Anterior cingulate cortex (tissue), 58 donors: ENCODE measurements at regions not wholly inside any gene's neighbourhood (a gene's known extent, or its start where the extent isn't known, plus 50 kb on each side); places are given as distances from the start of the nearest gene placed in this dataset.

Experiments
- DNase-seq, 58 donors: peaks; one replicate each; lab custom pipeline; 2025; lab: John Stamatoyannopoulos, UW

DNA sequence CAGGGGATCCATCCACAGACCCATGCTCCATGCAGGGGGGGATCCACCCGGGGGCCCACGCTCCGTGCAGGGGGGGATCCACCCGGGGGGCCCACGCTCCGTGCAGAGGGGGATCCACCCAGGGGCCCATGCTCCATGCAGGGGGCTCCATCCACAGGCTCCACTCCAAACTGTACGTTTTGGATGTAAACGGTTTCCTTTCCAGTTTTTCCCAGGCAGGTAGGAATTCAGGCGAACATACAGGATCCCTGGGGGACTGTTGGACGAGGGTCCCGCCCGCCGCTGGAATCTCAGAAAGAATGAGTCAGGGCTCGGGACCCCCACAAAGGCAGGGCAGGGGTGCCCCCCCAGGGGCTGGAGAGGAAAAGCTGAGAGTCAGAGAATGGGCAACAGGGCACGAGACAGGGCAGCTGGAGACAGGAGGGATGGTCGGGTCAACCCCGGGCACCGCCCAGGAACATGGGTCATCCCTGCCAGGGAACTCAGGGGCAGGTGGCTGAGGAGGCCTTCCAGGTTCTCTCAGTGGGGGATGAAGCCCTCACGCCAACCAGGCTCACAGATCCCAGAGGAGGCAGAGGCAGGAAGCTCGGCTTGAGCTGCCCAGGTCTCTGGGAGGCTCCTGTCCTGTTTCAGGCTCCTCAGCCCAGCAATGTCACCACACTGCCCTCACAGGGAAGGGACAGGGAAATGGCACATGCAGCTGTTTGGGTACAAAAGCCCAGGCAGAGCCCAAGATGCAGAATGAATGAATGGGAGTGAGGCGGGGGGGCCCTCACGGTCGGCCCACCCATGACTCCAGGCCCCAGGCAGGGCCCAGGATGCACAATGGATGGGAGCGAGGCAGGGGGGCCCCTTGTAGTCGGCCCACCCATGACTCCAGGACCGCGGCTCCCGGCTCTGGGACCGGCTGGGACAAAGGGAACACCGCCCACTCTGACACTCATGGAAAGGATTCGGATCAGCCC, 200.2 kb downstream of the BRD1 start:
- peak in 4 of 58 donors; percentile 8 to 26 (median 14) for DNase-seq

DNA sequence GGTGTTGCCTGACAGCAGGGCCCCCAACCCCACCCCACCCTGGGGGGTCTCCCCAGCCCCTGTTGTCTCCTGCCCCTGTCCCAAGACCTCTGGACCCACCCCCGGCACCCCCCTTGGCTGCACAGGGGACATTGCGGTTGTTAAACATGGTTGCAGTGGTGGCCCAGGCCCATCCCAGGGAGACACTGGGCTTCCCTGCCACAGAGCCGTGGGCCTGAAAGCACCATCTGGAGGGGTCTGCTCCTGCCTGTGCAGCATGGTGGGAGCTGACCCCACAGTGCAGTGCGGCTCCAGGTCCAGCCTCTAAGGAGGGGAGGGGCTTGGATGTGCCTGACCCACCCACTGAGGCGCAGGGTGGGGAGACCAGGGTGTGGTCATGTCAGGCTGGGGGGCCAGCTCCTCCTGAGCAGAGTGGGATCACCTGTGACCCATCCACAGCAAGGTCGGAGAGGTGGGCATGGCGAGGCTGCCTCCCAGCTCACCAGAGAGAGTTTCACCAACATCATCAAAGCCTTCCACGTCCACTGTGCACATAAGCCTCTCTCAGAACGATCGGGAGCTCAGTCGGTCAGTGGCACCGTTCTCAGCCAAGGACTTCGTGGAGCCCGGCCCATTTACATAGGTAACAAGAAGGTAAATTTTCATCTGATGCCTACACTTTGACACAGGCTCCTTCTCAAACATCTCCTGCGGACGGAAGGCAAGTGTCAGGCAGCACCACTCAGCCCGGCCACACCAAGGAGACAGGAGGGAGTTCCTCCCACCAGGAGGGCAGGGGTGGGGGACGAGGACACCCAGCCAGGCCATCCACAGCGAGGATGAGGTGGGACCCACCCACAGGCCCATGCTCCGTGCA, 201.1 kb downstream of the BRD1 start:
- DNase-seq: no peak

DNA sequence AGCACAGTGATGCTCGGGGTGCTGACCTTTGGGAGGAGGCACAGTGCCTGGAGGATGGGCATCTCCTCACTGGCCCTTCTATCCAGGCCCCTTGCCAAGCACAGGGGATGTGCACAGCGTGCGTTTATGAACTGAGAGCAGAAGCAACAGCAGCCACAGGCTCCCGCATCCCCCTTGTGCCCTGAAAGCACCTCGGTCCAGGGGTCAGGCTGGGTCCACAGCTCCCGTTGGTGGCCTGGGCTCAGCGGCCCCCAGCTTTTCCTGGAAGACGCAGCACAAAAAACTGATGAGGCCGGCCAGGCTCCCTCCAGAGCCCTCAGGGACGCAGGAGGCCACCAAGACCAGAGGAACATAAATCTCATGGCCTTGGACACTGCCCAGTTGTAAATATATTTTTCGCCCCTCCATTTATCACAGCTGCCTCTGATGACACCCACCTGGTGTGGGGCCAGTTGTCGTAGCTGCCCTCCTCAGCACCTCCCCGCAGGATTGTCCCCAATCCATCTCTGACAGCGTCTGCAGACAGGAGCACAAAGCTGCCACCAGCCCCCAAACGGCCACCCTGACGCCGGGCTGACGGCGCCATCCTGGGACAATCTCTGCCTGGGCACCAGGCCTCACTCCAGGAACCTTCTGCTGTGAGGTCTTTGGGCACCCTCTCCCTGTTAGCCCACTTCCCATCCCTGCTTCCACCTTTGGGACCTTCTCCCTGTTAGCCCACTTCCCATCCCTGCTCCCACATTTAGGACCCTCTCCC, 203.1 kb downstream of the BRD1 start:
- DNase-seq: no peak

DNA sequence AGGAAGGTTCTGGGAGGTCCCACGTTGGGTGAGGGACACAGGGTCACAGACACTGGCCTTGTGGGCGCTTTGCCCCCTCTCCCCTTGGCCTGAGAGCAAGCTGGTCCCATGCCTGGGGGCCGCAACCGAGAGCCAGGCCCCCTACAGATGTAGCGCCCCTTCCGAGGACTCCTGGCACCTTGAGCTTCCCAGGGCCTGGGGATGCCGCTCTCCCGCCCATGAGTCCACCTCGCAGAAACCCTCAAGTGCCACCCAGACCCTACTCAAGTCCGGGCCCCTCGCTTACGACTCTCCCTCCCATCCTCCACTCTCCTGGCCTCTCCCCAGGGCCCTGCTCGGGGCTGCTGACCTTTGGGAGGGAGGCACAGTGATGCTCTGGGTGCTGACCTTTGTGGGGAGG, 204.0 kb downstream of the BRD1 start:
- no peak for DNase-seq

DNA sequence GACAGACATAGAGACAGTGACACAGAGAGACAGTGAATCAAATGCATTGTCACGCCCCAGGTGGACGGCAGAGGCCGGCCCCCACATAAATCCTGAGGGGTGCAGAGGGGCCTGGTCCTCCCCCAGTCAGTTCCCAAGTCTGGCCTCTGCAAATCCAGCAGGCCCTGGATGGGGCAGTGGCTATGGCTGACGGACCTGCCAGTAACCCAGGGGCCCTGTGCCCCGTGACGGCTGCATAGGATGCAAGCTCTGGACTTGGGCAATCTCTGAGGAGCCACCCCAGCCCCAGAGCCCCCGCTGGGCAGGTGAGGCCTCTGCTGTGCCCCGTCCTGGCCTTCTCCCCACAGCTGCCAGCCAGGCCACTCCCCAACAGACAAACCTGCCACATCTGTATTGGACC, 204.5 kb downstream of the BRD1 start:
- DNase-seq: no peak

DNA sequence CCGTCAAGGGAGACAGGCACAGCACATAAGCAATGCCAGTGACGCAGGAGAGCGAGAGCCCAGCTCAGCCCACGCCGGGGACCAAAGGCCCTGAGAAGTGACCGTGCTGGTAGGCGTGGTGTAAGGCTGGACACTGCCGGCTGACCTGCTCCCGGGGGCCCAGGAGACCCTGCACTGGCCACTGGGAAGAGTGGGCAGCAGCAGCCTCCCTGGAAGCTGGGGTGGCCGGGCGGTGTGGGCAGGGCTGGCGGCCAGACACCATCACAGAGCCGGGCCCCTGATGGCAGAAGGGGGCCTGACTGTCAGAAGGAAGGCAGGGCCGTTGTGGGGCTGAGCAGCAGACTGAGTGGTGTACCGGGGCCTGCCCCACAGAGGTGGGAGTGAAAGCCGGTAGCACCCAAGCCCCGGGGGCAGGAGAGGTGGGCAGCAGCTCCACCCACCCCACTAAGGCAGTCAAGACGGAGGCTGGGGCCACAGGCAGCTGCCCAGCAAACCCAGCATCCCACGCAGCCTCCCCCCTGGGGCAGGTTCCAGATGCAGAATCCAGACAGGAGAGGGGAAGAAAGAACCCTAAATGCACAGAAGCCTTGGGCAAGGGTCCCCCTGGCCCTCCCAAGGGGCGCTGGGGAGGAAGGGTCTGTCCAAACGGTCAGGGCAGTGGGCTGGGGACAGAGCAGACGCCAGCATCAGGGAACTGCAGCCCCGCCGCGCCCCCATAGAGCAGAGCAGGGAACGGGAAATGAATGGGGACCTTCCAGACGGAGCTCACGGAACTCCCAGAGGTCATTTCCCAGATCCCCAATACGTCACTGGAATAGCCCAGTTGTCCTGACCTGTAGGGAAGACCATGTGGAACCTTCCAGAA, 205.2 kb downstream of the BRD1 start:
- no peak for DNase-seq

DNA sequence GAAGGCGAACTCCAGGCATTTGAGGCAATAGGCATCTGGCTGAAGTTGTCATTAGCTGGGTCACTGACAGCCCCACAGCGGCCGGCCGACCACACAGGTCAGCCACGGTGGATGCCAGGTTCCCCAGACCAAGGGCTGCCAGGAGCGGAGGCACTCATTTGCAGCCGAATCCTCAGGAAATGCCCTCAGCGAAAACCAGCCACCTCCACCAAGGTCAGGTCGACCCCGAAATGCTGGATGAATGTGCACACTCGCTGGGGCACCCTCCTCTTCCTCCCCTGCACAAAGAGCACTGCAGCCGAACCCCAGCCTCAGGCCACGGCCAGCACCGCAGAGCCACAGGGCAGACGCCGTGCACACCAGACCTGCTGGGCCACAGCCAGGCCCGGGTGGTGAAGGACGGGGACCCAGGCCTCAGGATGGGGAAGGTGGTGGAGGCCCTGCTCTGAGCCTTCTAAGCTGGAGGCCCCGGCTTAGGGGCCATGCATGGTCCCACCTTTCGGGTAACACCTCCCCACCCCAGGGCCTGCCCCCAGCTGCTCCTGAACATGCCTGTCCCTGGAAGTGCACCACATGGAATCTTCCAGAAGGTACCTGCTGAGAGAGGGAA, 206.0 kb downstream of the BRD1 start:
- no peak for DNase-seq

DNA sequence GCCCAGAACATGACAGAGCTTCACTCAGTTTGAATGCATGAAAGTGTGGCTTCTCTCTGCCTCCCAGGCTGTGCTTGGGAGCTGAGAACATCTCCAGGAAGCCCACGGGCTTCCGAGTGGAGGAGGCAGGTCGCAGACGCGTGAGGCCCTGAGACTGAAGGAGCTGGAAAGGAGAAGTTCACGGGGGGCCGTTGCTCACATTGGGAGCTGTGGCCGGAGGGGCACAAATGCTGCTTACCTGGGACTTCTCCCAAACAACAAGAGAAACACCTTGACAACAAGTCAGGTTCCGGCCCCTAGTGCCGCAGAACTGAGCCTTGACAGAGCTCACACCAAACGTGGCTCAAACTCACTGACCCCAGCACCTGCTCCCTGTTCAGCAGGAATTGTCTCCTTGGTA, 207.0 kb downstream of the BRD1 start:
- no peak for DNase-seq

DNA sequence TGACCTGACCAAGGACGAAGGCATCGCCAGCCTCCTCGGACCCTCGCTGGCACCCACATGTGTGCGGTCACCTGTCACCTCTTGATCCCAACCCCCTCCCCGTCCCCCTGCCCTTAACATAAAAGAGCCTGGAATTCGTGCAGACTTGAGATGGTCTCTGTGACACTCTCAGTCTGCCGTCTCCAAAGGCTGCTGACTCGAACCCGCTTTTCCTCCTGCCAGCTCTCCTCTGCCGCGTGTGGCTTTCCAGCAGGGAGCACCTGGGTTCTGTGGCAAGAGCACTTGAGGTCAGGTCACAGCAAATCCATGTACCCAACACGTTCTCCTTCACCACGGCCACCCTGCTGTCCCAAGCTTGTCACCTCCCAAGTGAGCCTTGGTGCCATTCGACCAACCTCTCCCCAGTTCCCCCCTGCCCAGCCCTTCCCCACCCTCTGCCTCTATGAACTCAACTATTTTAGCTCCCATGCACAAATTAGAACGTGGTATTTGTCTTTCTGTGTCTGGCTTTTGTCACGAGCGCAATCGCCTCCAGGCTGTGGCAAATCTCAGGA, 207.6 kb downstream of the BRD1 start:
- DNase-seq: no peak

DNA sequence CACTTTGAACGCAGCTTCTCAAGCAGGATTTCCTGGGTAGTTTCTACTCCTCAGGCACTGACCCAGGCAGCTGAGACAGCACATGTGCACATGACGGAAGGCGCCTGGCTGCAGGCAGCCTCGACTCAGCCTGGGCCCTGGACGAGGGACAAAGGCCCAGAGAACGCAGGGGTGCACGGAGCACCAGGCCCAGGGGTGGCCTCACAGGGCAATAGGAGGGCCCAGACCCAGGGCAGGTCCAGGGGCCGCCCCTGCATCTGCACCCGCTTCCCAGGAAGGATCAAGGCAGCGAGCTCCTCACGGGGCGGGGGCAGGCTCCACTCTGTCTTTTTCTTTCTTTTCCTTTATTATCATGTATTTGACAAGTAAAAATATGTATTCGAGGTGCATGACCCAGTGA, 208.4 kb downstream of the BRD1 start:
- no peak for DNase-seq

DNA sequence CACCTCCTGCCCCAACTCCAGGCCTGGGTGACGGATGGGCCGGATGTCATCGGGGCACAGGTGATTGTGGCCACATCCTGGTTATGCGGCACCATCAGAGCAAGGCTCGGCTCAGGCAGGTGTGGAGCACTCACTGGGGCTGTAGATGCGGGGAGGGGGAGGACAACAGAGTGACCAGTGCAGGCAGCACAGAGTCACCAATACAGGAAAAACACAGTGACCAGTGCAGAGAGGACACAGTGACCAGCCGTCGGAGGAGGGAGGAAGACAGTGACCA, 209.1 kb downstream of the BRD1 start:
- no peak for DNase-seq

DNA sequence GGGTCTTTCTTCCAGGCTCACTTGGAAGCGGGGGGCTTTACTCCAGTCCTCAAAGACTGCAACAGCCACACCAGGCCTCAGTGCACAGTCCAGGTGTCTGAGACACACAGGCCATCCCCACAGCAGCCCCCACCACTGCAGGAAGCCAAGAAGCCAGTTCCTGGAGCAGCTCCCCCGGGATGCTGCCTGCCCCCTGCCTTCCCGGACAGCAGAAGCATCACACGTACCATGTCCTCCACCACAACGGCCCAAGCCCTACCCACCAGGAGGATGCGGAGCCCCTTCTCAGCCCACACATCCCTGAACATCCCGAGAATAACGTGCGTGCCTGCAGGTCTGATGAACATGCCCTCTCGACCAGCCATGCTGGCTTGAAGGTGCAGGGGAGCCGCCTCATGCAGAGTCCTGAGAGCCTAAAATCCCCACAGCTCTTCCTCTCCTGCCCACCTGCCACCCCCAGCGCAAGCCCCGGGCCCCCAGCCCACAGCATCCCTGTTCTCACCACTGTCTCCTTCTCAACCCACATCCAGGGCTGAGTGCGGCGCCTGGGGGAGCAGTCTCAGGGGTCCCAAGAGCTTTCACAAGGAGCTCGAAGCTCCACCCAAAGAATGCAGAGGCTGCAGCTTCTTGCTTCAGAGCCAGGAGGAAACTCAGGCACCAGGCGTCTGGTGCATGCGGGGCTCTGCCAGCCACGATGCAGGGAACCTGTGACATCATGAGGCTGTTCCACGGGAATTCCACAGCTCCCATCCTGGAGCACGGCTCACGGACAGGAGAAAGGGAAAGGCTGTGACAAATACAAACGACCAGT, 209.6 kb downstream of the BRD1 start:
- no peak for DNase-seq

DNA sequence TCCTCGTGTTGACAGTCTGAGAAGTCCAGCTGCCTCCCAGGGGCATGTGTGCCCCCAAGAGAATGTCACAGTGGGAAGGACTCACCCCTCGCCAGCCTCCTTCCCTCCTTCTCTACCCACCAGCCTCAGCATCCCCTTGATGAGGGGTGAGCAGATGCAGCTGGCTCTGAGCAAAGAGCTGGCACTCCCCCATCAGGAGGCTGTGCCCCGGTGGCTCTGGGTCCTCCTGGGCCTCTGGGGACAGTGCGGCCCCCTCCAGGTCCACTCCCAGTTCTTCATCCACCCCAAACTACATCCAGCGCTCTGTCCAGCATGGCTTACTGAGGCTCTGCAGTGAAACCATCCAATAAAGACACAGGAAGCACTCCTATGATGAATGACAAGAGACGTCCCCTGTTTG, 210.4 kb downstream of the BRD1 start:
- DNase-seq: no peak

DNA sequence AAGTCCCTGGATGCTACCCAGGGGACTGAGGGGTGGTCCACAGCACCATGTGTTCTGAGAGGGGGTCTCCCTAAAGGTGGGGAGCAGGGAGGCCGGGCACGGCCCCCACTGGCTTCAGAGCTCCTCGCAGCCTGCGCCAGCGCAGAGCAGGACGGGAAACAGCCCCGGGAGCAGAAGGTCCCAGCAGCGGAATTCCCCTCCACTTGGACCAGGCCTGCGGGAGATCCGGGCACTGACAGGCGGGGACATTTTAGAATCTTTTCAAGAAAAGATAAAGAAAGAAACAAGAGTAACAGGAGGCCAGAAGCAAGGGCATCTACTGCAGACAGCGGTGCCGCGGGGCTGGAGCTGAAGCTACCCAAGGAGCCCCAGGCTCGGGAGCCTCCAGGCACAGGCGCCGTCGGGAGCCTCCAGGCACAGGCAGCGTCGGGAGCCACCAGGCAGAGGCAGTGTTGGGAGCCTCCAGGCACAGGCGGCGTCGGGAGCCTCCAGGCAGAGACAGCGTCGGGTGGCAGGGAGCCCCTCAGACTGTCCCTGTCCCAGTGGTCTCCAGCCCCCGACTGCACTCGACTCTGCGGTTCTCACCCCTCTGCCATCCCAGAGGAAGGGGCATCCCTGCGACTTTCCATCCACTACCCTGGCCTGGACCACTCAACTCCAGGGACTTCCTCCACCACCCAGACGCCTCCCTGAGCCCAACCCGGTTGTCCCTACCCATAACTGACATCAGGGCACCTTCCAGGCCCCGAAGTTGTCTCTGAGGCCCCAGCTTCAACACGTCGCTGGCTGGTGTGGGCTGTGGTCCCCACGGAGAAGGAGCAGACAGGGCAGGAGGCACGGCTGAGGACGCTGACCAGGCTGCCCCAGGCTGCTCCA, 211.1 kb downstream of the BRD1 start:
- DNase-seq: no peak

DNA sequence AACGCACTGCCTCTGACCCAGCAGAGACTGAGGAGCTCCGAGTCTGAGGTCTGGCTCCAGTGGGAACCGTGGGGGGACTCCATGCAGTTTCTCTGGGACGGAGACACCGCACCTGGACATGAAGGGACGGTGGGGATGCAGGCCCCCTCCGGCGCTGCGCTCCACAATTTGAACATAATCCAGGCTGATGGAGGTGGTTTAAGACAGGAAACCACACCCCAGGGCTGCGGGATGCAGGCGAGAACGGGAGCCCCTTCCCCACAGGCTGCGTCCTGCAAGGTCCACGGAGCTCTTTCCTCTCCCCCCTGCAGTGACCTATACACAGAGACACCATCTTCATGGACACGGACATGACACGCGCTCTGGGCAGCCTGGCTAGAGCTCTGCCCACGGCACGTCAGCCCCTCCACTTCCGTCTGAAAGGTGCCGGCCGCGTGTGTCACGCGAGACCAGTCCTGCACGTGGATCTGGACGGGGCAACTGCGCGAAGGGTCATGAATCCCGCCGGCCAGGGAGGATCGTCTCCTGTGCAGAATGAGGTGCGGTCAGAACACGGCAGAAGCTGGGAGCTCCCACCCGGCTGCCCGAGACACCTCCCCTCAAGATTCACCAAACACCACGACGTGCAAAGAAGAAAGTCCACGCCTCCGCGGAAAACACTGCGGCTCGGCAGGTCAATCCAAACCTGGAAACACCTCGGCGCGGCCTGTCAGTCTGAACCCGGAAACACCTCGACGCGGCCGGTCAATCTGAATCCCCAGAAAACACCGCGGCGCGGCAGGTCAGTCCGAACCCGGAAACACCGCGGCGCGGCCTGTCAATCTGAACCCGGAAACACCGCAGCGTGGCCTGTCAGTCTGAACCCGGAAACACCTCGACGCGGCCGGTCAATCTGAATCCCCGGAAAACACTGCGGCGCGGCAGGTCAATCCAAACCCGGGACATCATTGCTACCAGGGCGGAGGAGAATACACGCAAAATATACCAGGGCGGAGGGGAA, 212.4 kb downstream of the BRD1 start:
- no peak for DNase-seq
